ENCODE measurements at regions not wholly inside any gene's neighbourhood (a gene's known extent, or its start where the extent isn't known, plus 50 kb on each side); places are given as distances from the start of the nearest gene placed in this dataset.

DNA sequence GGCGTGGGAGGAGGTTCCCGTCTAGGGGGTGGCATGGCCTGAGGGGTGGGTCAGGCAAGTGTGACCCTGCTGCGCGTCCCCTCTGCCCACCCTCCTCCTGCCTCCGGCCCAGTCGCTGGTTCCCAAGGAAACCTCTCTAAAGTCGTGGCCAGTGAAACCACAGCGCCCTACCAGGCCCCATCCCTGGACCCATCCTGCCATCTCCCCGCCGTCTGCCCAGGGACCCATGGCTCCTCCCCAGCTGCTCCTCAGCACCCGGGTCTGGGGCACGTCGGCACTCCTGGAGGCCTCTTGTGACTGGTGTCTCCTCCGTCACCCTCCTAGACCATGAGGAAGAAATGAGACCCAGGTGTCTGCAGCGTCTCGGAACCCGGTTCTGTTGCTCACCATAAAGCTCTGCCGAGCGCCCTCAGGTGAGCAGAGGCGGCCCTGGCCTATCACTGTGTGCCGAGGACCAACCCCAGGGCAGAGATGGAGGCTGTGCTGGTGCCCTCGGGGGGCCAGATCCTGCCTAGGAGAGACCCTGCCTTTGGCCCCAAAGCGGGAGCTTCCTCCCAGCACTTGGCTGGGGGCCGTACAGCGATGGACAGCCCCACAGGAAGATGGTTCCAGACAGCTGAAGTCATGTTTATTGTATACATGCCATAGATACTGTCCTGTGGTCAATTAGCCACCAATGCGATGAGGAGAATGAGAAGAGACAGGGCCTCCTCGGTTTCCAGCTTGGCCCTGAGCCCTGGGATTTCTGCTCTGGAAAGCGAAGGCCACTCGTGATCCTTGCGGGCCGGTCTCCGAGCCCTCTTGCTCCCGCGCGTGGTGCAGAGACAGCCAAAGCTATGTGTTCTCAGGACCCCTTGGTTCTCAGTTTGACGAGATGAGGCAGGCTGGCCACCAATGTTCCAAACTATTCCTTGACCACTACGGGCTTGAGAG is 222.5 kb upstream of the RTL1 start:
- 80% methylated on average over 37 of the region's 37 CpGs for WGBS
- Histone ChIP-seq H3K4me3 (ENCODE audit: low read length) (no peak overlapping the region), H3K9me3 (ENCODE audit: control insufficient read depth, low read length) (no peaks in the 10 kb centered on the region), H3K27me3 (ENCODE audit: control insufficient read depth, insufficient read depth) (no peaks in the 10 kb centered on the region), H3K4me1 (ENCODE audit: control insufficient read depth, insufficient read depth, low read length) (no peaks in the 10 kb centered on the region), H3K27ac (ENCODE audit: low read length) (no peak overlapping the region)
- ATAC-seq (no peak), DNase-seq (no peak)
- intact Hi-C loops (cut with DNase I): no loop called here

DNA sequence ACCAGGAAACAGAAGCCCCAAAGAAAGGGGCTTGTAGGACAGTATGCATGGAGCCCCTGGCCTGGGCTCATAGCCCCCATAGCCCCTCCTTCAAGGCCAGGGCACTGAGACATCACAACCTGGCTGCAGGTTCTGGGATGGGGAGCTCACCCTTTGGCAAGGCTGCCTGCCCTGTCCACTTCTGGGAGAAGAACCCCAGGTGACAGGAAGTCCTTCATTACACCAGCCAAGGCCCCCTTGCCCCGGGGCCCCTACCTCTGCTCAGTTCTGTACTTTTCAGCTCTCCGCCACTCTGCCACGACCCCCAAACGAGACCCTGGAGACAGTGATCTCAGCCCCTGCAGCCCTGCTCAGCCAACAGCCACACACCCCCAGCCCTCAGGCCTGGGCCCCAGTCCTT is 223.2 kb upstream of the RTL1 start:
- Histone ChIP-seq H3K4me1 (ENCODE audit: control insufficient read depth, insufficient read depth, low read length) (no peaks in the 10 kb centered on the region), H3K27ac (ENCODE audit: low read length) (no peak overlapping the region), H3K9me3 (ENCODE audit: control insufficient read depth, low read length) (no peaks in the 10 kb centered on the region), H3K27me3 (ENCODE audit: control insufficient read depth, insufficient read depth) (no peaks in the 10 kb centered on the region), H3K4me3 (ENCODE audit: low read length) (no peak overlapping the region)
- no peak for ATAC-seq
- DNase-seq: no peak
- intact Hi-C loops (cut with DNase I): no loop called here
- 82% methylated on average over 4 of the region's 4 CpGs for WGBS

DNA sequence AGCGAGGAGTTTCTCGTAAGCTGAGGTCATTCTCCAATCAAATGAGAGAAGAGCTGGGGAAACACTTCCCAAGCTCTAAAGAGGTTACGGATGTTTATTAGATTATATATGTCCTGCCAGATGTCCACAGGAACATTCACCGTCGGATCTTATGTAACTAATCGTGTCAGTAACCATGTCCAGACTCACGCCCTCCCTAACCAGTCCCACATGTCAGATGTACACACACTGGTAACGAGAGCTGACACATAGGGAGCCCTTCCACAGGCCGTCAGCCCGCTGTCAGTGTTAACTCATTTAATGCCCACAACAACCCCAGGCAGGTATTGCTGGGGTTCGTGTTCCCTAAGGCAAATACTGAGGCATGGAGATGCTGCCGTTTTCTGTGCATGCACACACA is 223.7 kb upstream of the RTL1 start:
- intact Hi-C loops (cut with DNase I): no loop called here
- Histone ChIP-seq H3K27me3 (ENCODE audit: control insufficient read depth, insufficient read depth) (no peaks in the 10 kb centered on the region), H3K27ac (ENCODE audit: low read length) (no peak overlapping the region), H3K4me1 (ENCODE audit: control insufficient read depth, insufficient read depth, low read length) (no peaks in the 10 kb centered on the region), H3K4me3 (ENCODE audit: low read length) (no peak overlapping the region), H3K9me3 (ENCODE audit: control insufficient read depth, low read length) (no peaks in the 10 kb centered on the region)
- DNase-seq (no peak), ATAC-seq (no peak)
- 81% methylated on average over 12 of the region's 12 CpGs for WGBS

DNA sequence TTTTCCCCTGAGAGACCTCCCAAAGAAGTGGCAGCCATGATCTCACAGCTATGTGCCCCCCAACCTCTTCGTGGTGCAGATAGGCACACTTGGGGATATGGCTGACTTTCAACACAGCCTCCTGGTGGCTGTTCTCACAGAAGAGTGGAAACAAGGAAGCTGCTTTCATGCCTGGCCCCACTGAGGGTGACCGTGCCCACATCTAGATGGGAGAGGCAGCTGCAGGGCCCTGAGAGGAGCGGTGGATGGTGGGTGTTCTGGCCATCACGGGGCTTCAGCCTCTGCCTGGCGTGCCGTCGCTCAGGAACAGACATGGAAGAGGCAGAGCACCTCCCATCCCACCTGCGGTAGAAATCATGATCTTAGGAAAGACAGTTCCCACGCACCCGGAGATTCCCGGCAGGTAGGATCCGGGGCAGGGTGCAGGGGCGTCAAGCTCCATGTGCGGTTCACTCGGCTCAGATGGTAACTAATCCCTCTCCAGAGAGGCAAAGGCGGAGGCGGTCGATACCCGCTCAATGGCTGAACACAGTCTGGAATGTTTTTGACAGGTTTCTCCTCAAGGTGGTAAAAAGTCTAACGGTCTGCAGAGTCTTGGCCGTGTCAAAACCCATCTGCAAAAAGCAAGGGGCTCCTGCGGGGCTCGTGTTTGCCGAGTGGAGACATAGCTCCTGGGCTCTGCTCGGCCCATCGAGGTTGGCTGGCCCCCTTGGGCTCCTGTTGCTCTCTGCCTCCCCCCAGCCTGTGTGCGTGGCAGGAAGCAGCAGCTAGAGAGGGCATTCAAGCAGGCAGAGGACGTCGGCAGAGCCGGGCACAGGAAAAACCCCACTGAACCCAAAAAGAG is 225.2 kb upstream of the RTL1 start:
- no peak for DNase-seq
- 75% methylated on average over 30 of the region's 30 CpGs for WGBS
- no peaks in the 10 kb centered on the region for H3K9me3 ChIP-seq (ENCODE audit: control insufficient read depth, low read length)
- H3K27ac ChIP-seq (ENCODE audit: low read length): no peak overlapping the region
- intact Hi-C loops (cut with DNase I): no loop called here
- H3K4me1 ChIP-seq (ENCODE audit: control insufficient read depth, insufficient read depth, low read length): no peaks in the 10 kb centered on the region
- no peak overlapping the region for H3K4me3 ChIP-seq (ENCODE audit: low read length)
- no peaks in the 10 kb centered on the region for H3K27me3 ChIP-seq (ENCODE audit: control insufficient read depth, insufficient read depth)
- ATAC-seq: no peak

DNA sequence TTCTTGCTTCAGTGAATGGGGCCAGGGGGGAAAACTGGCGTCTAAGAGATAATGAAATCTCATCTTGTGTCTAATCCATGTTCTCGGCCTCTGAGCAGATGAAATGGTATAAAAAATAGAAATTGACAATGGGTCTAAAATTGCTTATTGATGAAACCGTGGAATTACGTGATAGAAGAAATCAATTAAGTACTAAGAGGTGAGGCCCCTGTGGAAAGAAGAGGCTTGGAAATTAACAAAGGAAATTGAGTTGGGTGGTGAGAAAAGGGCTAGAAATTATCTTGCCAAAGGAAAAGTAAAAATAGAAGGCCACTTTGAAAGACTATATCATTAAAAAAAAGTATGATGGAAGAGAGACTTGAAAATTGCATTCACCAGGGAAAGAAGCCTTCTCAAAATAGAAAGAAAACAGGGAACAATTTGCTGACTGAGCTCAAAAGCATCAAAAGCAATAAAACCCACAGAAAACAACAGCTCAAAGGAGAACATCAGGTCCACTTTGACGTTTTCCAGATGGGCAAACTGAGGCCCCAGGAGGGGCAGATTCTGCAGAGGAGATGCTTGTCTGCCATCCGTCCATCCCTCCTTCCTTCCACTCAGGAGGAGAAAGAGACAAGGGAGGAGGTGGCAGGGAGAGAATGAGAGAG is 226.1 kb upstream of the RTL1 start:
- Histone ChIP-seq H3K27ac (ENCODE audit: low read length) (no peak overlapping the region), H3K27me3 (ENCODE audit: control insufficient read depth, insufficient read depth) (no peaks in the 10 kb centered on the region), H3K4me1 (ENCODE audit: control insufficient read depth, insufficient read depth, low read length) (no peaks in the 10 kb centered on the region), H3K4me3 (ENCODE audit: low read length) (no peak overlapping the region), H3K9me3 (ENCODE audit: control insufficient read depth, low read length) (no peaks in the 10 kb centered on the region)
- no peak for ATAC-seq
- intact Hi-C loops (cut with DNase I): no loop called here
- no peak for DNase-seq
- WGBS: 52% methylated on average over 6 of the region's 6 CpGs

DNA sequence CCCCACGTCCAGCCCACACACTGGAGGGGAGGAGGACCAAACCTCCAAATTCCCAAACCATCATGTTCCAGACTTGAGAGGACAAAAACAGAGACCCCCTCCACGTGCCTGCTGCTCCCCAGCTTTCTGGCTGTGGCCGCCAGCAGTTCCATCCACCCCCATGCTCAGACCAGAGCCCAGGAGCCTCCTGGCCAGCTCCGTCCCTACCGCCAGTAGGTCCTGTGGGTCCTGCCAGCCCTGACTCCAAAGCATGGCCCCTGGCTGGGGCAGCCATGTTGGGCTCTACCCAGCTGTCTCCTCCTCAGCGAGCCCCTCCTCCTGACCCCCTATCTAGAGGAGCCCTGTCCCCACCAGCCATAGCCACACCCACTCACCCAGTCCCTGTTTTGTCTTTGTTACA is 227.3 kb upstream of the RTL1 start:
- Histone ChIP-seq H3K27ac (ENCODE audit: low read length) (no peak overlapping the region), H3K4me1 (ENCODE audit: control insufficient read depth, insufficient read depth, low read length) (no peaks in the 10 kb centered on the region), H3K9me3 (ENCODE audit: control insufficient read depth, low read length) (no peaks in the 10 kb centered on the region), H3K4me3 (ENCODE audit: low read length) (no peak overlapping the region), H3K27me3 (ENCODE audit: control insufficient read depth, insufficient read depth) (no peaks in the 10 kb centered on the region)
- DNase-seq: no peak
- no peak for ATAC-seq
- intact Hi-C loops (cut with DNase I): no loop called here
- WGBS: 67% methylated on average over 6 of the region's 6 CpGs

DNA sequence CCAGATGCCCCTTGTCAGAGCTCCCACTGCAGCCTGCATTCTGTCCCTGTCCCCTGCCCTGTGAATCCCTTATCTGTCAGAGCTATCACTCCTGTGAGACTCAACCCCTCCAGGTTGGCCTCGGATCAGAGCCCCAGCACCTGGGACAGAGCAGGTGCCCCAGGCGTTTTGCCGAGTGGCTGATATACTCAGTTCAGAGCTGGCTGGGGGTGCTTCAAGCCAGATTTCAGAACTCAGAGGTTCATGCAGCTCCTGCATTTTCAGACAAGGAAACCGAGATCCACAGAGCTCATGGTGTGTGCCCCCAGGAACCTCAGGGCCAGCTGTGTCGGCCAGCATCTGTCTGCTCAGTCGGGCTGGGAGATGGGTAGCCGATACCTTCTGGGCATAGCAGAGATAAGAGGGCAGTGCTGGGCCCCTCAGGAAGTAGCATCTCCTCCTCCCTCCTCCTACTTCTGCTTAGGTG is 228.0 kb upstream of the RTL1 start:
- intact Hi-C loops (cut with DNase I): no loop called here
- Histone ChIP-seq H3K27me3 (ENCODE audit: control insufficient read depth, insufficient read depth) (no peaks in the 10 kb centered on the region), H3K4me1 (ENCODE audit: control insufficient read depth, insufficient read depth, low read length) (no peaks in the 10 kb centered on the region), H3K27ac (ENCODE audit: low read length) (no peak overlapping the region), H3K4me3 (ENCODE audit: low read length) (no peak overlapping the region), H3K9me3 (ENCODE audit: control insufficient read depth, low read length) (no peaks in the 10 kb centered on the region)
- ATAC-seq: no peak
- no peak for DNase-seq
- 49% methylated on average over 7 of the region's 7 CpGs for WGBS

DNA sequence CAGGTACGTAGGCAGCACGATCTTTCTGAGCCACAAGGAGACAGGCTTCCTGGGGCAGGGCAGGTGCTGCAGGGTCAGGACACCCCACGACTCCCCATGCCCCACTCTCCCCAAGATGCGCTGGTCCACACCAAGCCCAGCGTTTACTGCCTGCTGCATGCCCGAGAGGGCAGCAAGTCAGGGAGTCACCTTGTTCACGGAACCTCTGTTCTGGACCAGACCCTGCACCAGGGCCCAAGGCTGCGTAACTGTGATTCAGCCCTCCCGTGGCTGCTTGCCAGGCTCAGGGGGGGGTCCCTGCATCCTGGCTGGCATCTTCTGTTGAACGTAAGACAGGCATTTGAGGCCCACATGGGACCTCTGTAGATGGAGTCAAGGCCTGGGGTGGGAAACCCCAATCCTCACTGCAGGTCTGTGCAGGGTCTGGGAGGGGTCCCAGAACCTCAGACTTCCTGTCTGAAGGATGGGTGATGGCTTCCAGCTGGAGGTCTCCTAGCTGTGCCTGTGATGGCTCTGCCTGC is 228.6 kb upstream of the RTL1 start:
- DNase-seq (no peak), ATAC-seq (no peak)
- no peaks in the 10 kb centered on the region for H3K4me1 ChIP-seq (ENCODE audit: control insufficient read depth, insufficient read depth, low read length)
- WGBS: 68% methylated on average over 10 of the region's 10 CpGs
- intact Hi-C loops (cut with DNase I): no loop called here
- H3K27me3 ChIP-seq (ENCODE audit: control insufficient read depth, insufficient read depth): no peaks in the 10 kb centered on the region
- no peak overlapping the region for H3K27ac ChIP-seq (ENCODE audit: low read length)
- H3K9me3 ChIP-seq (ENCODE audit: control insufficient read depth, low read length): no peaks in the 10 kb centered on the region
- H3K4me3 ChIP-seq (ENCODE audit: low read length): no peak overlapping the region

DNA sequence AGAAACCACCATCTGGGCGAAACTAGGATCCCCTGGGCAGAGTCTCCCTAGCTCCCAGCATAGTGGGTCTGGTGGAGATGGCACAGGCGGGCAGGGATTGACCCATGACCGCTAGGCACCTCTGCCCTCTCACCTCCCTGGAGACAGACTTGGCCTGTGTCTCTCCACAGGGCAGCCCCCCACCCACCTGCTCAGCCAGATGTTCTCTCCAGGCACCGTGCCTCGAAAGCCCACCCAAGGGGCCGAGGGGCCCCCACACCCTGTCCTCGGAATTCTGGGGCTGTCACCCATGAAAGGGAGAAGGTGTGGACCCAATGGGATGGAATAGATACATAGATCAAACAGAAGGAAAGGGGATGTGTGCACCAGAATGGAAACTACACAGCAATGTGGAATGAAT is 229.1 kb upstream of the RTL1 start:
- WGBS: 77% methylated on average over 7 of the region's 7 CpGs
- no peak for DNase-seq
- Histone ChIP-seq H3K4me3 (ENCODE audit: low read length) (no peak overlapping the region), H3K4me1 (ENCODE audit: control insufficient read depth, insufficient read depth, low read length) (no peaks in the 10 kb centered on the region), H3K9me3 (ENCODE audit: control insufficient read depth, low read length) (no peaks in the 10 kb centered on the region), H3K27ac (ENCODE audit: low read length) (no peak overlapping the region), H3K27me3 (ENCODE audit: control insufficient read depth, insufficient read depth) (no peaks in the 10 kb centered on the region)
- intact Hi-C loops (cut with DNase I): no loop called here
- ATAC-seq: no peak

DNA sequence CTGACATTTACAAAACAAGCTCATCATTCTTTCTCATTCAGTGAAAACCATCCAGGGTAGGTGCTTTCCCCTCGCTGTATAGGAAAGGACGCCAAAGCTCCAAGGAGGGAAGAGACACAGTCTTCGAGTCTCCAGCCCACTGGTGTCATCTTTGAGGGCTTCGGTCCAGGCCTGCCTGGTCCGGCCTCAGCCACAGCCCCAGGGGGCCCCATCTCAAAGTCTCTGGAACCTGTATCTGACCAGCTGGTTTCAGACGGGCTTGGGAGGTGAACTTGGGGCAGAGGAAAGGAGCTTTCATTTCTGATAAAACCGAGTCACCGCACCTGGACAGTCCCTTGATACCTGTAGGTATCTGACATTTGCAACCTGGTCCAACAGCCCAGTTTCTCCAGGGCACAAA is 229.5 kb upstream of the RTL1 start:
- intact Hi-C loops (cut with DNase I): no loop called here
- Histone ChIP-seq H3K4me1 (ENCODE audit: control insufficient read depth, insufficient read depth, low read length) (no peaks in the 10 kb centered on the region), H3K9me3 (ENCODE audit: control insufficient read depth, low read length) (no peaks in the 10 kb centered on the region), H3K27me3 (ENCODE audit: control insufficient read depth, insufficient read depth) (no peaks in the 10 kb centered on the region), H3K27ac (ENCODE audit: low read length) (no peak overlapping the region), H3K4me3 (ENCODE audit: low read length) (no peak overlapping the region)
- no peak for ATAC-seq
- DNase-seq: no peak
- 81% methylated on average over 8 of the region's 8 CpGs for WGBS
